ENCODE measurements at regions not wholly inside any gene's neighbourhood (a gene's known extent, or its start where the extent isn't known, plus 50 kb on each side); places are given as distances from the start of the nearest gene placed in this dataset.

DNA sequence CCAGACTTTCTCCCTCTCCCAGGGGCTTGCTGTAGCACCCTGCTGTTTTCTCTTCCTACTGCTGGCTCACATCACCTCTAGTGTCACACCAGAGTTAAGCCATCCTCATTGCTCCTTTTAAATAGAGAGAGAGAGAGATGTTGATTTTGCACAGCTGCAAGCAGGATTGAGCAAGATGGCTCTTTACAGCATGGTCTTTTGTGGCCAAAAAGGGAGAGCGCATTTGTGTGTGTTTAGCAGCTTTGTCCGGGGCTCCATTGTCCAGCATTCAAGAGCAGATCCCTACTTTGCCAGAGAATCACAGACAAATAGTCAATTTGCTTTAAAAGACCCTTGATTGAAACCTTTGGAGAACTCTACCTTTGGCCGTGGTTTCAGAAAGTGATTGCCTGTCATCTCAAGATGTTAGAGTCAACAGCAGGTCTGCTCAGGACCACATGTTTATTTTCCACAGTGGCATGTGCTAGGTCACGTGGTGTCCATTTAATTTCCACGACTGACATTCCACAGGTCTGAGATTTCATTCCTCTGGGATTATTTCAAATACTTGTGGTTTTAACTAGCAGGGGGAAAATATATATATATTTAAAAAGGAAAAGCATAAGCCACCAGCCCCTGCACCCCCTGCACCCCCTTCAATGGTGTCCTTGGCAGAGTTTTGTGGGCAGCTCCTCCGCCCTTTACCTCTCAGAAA, 359.9 kb upstream of the SLC14A2 start:
- DNase-seq (ENCODE audit: low read depth), result peak; percentile 96
- Histone ChIP-seq H4K20me1 (ENCODE audit: insufficient read depth, low read length) (no peaks in the 10 kb centered on the region), H3K4me3 (ENCODE audit: insufficient read depth, low read depth, low read length) (no peak overlapping the region), H3K79me2 (ENCODE audit: insufficient read depth, low read length) (no peaks in the 10 kb centered on the region), H3K4me1 (ENCODE audit: insufficient read depth, low read length) (peaks cover 17% of the 10 kb centered on the region), H3K4me2 (ENCODE audit: low read length) (peak overlapping the region; percentile 63), H3K9ac (ENCODE audit: low read length) (peak overlapping the region; percentile 37), H3K36me3 (ENCODE audit: insufficient read depth, low read length) (no peaks in the 10 kb centered on the region), H3K27ac (ENCODE audit: low read depth, low read length) (peak overlapping the region; percentile 59), H3K9me3 (ENCODE audit: insufficient read depth, low read depth, low read length) (no peaks in the 10 kb centered on the region), H2AFZ (ENCODE audit: low read depth, low read length) (peak overlapping the region; percentile 46), H3K27me3 (ENCODE audit: insufficient read depth, low read length) (no peaks in the 10 kb centered on the region)
- Mint-ChIP-seq H3K27ac (ENCODE audit: unreplicated experiment) (peak overlapping the region; percentile 94), H3K4me1 (ENCODE audit: low read depth, unreplicated experiment) (peaks cover 24% of the 10 kb centered on the region), H3K4me3 (ENCODE audit: unreplicated experiment) (no peak overlapping the region), H3K36me3 (ENCODE audit: low read depth, unreplicated experiment) (no peaks in the 10 kb centered on the region), H3K27me3 (ENCODE audit: low read depth, unreplicated experiment) (peaks cover 9% of the 10 kb centered on the region), H3K9me3 (ENCODE audit: unreplicated experiment) (no peaks in the 10 kb centered on the region)
- FAIRE-seq, result peak; percentile 81
- TF ChIP-seq EZH2 (IDR thresholded peaks at IDR 0.05; ENCODE audit: insufficient read depth, low read length), result no peak
- TF ChIP-seq, protein P1, sequence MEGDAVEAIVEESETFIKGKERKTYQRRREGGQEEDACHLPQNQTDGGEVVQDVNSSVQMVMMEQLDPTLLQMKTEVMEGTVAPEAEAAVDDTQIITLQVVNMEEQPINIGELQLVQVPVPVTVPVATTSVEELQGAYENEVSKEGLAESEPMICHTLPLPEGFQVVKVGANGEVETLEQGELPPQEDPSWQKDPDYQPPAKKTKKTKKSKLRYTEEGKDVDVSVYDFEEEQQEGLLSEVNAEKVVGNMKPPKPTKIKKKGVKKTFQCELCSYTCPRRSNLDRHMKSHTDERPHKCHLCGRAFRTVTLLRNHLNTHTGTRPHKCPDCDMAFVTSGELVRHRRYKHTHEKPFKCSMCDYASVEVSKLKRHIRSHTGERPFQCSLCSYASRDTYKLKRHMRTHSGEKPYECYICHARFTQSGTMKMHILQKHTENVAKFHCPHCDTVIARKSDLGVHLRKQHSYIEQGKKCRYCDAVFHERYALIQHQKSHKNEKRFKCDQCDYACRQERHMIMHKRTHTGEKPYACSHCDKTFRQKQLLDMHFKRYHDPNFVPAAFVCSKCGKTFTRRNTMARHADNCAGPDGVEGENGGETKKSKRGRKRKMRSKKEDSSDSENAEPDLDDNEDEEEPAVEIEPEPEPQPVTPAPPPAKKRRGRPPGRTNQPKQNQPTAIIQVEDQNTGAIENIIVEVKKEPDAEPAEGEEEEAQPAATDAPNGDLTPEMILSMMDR (IDR thresholded peaks at IDR 0.05; ENCODE audit: insufficient read depth, low read depth, low read length), result no peak

DNA sequence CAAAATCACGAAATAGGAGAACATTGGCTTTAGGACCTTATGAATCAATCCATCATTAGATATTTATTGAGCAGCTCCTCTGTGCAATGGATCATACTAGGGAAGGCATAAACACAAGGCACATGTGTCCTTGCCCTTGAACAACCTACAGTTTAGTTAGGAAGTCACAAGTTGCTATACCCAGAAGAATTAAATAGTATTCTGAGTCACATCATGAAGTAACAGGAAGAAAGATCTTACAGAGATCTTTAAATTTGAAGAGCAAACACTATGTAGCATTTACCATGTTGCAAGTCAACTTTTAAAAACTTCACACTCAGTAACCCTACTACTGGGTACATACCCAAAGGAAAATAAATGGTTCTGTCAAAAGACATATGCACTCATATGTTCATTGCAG, 355.2 kb upstream of the SLC14A2 start:
- Mint-ChIP-seq H3K4me3 (ENCODE audit: unreplicated experiment) (no peak overlapping the region), H3K36me3 (ENCODE audit: low read depth, unreplicated experiment) (peaks cover 2% of the 10 kb centered on the region), H3K4me1 (ENCODE audit: low read depth, unreplicated experiment) (peaks cover 12% of the 10 kb centered on the region), H3K27me3 (ENCODE audit: low read depth, unreplicated experiment) (peaks cover 9% of the 10 kb centered on the region), H3K27ac (ENCODE audit: unreplicated experiment) (no peak overlapping the region), H3K9me3 (ENCODE audit: unreplicated experiment) (no peaks in the 10 kb centered on the region)
- H3K27me3 ChIP-seq (ENCODE audit: insufficient read depth, low read length), result peaks cover 2% of the 10 kb centered on the region
- TF ChIP-seq, protein P1 (IDR thresholded peaks at IDR 0.05; ENCODE audit: insufficient read depth, low read depth, low read length), result no peak
- TF ChIP-seq EZH2 (IDR thresholded peaks at IDR 0.05; ENCODE audit: insufficient read depth, low read length), result no peak
- H3K9me3 ChIP-seq (ENCODE audit: insufficient read depth, low read depth, low read length), result no peaks in the 10 kb centered on the region
- no peak for DNase-seq (ENCODE audit: low read depth)
- no peaks in the 10 kb centered on the region for H4K20me1 ChIP-seq (ENCODE audit: insufficient read depth, low read length)
- FAIRE-seq, result no peak
- H2AFZ ChIP-seq (ENCODE audit: low read depth, low read length), result no peak overlapping the region
- H3K27ac ChIP-seq (ENCODE audit: low read depth, low read length), result no peak overlapping the region
- H3K4me2 ChIP-seq (ENCODE audit: low read length), result no peak overlapping the region
- no peak overlapping the region for H3K9ac ChIP-seq (ENCODE audit: low read length)
- no peaks in the 10 kb centered on the region for H3K36me3 ChIP-seq (ENCODE audit: insufficient read depth, low read length)
- peaks cover 11% of the 10 kb centered on the region for H3K4me1 ChIP-seq (ENCODE audit: insufficient read depth, low read length)
- H3K79me2 ChIP-seq (ENCODE audit: insufficient read depth, low read length), result no peaks in the 10 kb centered on the region
- H3K4me3 ChIP-seq (ENCODE audit: insufficient read depth, low read depth, low read length), result no peak overlapping the region

DNA sequence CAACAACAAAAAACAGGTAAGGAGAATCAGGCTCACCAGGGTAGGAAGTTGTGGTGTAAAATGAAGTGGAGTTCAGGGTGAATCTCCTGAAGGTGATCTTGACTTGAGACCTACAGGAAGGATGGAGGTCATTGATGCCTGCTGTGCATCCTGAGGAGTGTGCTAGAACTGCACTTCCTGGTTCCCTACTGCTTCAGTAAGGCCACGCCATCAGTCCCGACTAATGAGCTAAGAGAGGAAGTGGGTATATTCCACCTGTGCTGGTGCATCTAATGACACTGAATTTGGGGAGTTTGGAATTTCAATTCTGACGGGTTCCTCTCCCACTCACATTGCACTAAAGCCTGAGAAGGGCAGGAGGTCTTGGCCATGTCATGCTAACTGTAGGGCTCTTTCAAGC, 349.3 kb upstream of the SLC14A2 start:
- H3K9me3 ChIP-seq (ENCODE audit: insufficient read depth, low read depth, low read length), result no peaks in the 10 kb centered on the region
- H3K27ac ChIP-seq (ENCODE audit: low read depth, low read length), result no peak overlapping the region
- Mint-ChIP-seq H3K36me3 (ENCODE audit: low read depth, unreplicated experiment) (peaks cover 2% of the 10 kb centered on the region), H3K4me3 (ENCODE audit: unreplicated experiment) (no peak overlapping the region), H3K27ac (ENCODE audit: unreplicated experiment) (no peak overlapping the region), H3K9me3 (ENCODE audit: unreplicated experiment) (no peaks in the 10 kb centered on the region), H3K4me1 (ENCODE audit: low read depth, unreplicated experiment) (no peaks in the 10 kb centered on the region), H3K27me3 (ENCODE audit: low read depth, unreplicated experiment) (peaks cover 14% of the 10 kb centered on the region)
- TF ChIP-seq, protein P1 (IDR thresholded peaks at IDR 0.05; ENCODE audit: insufficient read depth, low read depth, low read length), result no peak
- TF ChIP-seq EZH2 (IDR thresholded peaks at IDR 0.05; ENCODE audit: insufficient read depth, low read length), result no peak
- DNase-seq (ENCODE audit: low read depth) (no peak), FAIRE-seq (no peak)
- peaks cover 4% of the 10 kb centered on the region for H3K27me3 ChIP-seq (ENCODE audit: insufficient read depth, low read length)
- H3K36me3 ChIP-seq (ENCODE audit: insufficient read depth, low read length), result no peaks in the 10 kb centered on the region
- no peak overlapping the region for H3K4me3 ChIP-seq (ENCODE audit: insufficient read depth, low read depth, low read length)
- no peaks in the 10 kb centered on the region for H4K20me1 ChIP-seq (ENCODE audit: insufficient read depth, low read length)
- no peaks in the 10 kb centered on the region for H3K4me1 ChIP-seq (ENCODE audit: insufficient read depth, low read length)
- no peaks in the 10 kb centered on the region for H3K79me2 ChIP-seq (ENCODE audit: insufficient read depth, low read length)
- H3K4me2 ChIP-seq (ENCODE audit: low read length), result no peak overlapping the region
- H2AFZ ChIP-seq (ENCODE audit: low read depth, low read length), result no peak overlapping the region
- no peak overlapping the region for H3K9ac ChIP-seq (ENCODE audit: low read length)

Measured in astrocyte (in vitro differentiated cells and primary cell).